GM23248 (cell line): ENCODE measurements at regions not wholly inside any gene's neighbourhood (a gene's known extent, or its start where the extent isn't known, plus 50 kb on each side); places are given as distances from the start of the nearest gene placed in this dataset. TPM values are rescaled to one million over a fixed set of nuclear protein-coding genes. Genes with fewer than 3 reads are reported as not detected.
"Not testable (repeated sequence)": the region's sequence is repeated elsewhere in the genome, so short reads cannot be mapped to it uniquely, and the experiment has no call there.

ENCODE experiments used
- DNase-seq: peaks from one replicate; pipeline ENCODE4 v3.0.0-alpha.2; 2015
- H2AFZ ChIP-seq: fragments of 200-600 bp; sonication (generic); 2 replicates; pipeline ENCODE4 v1.6.1; 2016; ENCODE audit warnings: antibody characterized with exemption
- H3F3A ChIP-seq: fragments of 200-600 bp; sonication (generic); 2 replicates; pipeline ENCODE4 v1.6.1; 2016; ENCODE audit warnings: mild to moderate bottlenecking, antibody characterized with exemption, mixed run types; ENCODE audit not compliant: insufficient read depth
- H3K27ac ChIP-seq: fragments of 200-600 bp; sonication (generic); 2 replicates; pipeline ENCODE4 v1.5.1; 2016; ENCODE audit warnings: mild to moderate bottlenecking
- H3K27me3 ChIP-seq: fragments of 200-600 bp; sonication (generic); replicated peaks from 2 replicates; pipeline ENCODE4 v1.6.1; 2016; ENCODE audit warnings: mild to moderate bottlenecking; ENCODE audit not compliant: insufficient read depth
- H3K36me3 ChIP-seq: fragments of 200-600 bp; sonication (generic); 2 replicates; pipeline ENCODE4 v1.6.1; 2016; ENCODE audit warnings: low read depth, mild to moderate bottlenecking
- H3K4me1 ChIP-seq: fragments of 200-600 bp; sonication (generic); 2 replicates; pipeline ENCODE4 v1.6.1; 2016; ENCODE audit warnings: mild to moderate bottlenecking; ENCODE audit not compliant: insufficient read depth
- H3K4me2 ChIP-seq: fragments of 200-600 bp; sonication (generic); one replicate; pipeline ENCODE4 v1.6.1; 2016; ENCODE audit warnings: mild to moderate bottlenecking; ENCODE audit not compliant: unreplicated experiment
- H3K4me3 ChIP-seq: fragments of 200-600 bp; sonication (generic); 2 replicates; pipeline ENCODE4 v1.5.1; 2016; ENCODE audit warnings: mild to moderate bottlenecking
- H3K79me2 ChIP-seq: fragments of 200-600 bp; sonication (generic); 2 replicates; pipeline ENCODE4 v1.6.1; 2016; ENCODE audit warnings: mild to moderate bottlenecking; ENCODE audit not compliant: insufficient read depth
- H3K9ac ChIP-seq: fragments of 200-600 bp; sonication (generic); 2 replicates; pipeline ENCODE4 v1.6.1; 2016; ENCODE audit warnings: mild to moderate bottlenecking
- H3K9me2 ChIP-seq: fragments of 200-600 bp; sonication (generic); 2 replicates; pipeline ENCODE4 v1.6.1; 2016; ENCODE audit warnings: mixed run types, mild to moderate bottlenecking, moderate library complexity; ENCODE audit not compliant: insufficient read depth
- H3K9me3 ChIP-seq: fragments of 200-600 bp; sonication (generic); one replicate; pipeline ENCODE4 v1.6.1; 2017; ENCODE audit warnings: low read depth
- H4K20me1 ChIP-seq: fragments of 200-600 bp; sonication (generic); 2 replicates; pipeline ENCODE4 v1.6.0; 2016; ENCODE audit not compliant: insufficient read depth
- WGBS, 2 experiments: methylation state at CpG; one replicate each; pipeline ENCODE4 v1.1.6; 2015 to 2017; ENCODE audit warnings: low lambda C conversion rate in 2 of 2, low coverage in 1 of 2; ENCODE audit errors: missing lambda C conversion rate in 2 of 2; 5-methylcytosine and 5-hydroxymethylcytosine counted together
- in situ Hi-C: fragments of 300-500 bp; cut with MboI; formaldehyde crosslinking; loops from 2 replicates; pipeline ENCODE4 v1.15.0; 2020
- small RNA-seq: library from RNA; depleted of rRNA; stranded (forward); fragments of <200 nt; gene quantifications from one replicate; pipeline ENCODE3, GENCODE V24; 2014; ENCODE audit warnings: low read depth, low replicate concordance

DNA sequence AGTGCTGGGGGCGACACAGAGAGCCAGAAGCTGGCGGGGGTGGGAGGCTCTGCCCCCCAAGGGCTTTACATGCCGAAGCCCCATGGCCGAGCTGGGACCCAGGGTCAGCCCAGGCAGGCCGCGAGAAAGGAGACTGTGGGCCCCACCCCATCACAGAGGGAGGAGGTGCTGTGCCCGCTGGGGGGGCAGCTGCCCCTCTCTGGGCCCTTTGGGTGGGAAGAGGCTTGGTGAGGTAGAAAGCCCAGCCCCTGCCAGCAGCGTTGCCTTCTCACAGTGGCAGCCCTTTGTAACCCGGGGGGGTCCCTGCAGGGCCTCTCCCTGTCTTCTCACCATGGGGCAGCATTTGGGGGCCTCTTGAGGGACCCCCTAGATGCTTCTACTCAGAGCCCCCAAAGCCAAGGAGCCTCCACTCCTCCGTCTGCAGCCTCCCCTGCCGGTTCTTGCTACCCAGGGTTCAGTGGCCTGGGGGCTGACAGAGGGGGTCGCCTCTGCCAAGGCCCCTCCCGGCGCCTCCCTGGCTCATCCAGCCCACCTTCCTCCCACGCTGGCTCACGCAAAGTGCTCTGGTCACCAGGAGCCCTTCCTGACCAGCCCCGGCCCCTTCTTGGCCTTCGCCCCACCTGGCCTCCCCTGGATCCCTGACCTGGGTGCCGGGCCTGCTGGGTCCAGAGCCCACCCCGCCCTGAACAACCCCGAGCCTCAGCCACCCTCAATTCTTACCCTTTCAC, 2967.9 kb downstream of the RPIA start:
- H3K9me2 ChIP-seq, H4K20me1 ChIP-seq, H3F3A ChIP-seq, H3K36me3 ChIP-seq, H3K27ac ChIP-seq, H3K27me3 ChIP-seq, in situ Hi-C loops, H3K4me1 ChIP-seq, H3K4me2 ChIP-seq, H3K79me2 ChIP-seq, H3K9me3 ChIP-seq, DNase-seq: not testable (repeated sequence)
- Histone ChIP-seq H2AFZ (0 out of 2 replicates have a peak overlapping the region, but pooled peaks have one; percentile 81), H3K4me3 (peak overlapping the region; percentile 66), H3K9ac (peak overlapping the region; percentile 75)
- WGBS, 2 experiments, result 36 to 50% methylated on average over 2 to 14 of the region's 21 CpGs

DNA sequence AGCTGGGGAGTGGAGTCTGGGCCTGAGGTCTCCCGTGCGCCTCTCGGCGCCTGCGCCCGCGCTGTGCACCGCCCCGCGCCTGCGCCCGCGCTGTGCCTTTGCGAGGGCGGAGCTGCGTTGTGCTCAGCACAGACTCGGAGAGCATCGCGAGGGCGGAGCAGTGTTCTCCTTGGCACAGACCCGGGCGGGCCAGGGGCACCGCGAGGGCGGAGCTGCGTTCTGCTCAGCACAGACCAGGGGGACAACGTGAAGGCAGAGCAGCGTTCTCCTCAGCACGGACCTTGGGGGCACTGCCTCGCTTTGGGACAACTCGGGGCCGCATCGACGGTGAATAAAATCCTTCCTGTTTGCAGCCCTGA, 2968.4 kb downstream of the RPIA start:
- H2AFZ ChIP-seq, result peak overlapping the region; percentile 81
- H4K20me1 ChIP-seq, H3K9me2 ChIP-seq, H3K36me3 ChIP-seq, H3K27ac ChIP-seq, H3K79me2 ChIP-seq, H3K27me3 ChIP-seq, H3K9me3 ChIP-seq, in situ Hi-C loops, H3F3A ChIP-seq, H3K4me1 ChIP-seq: not testable (repeated sequence)
- peak overlapping the region; percentile 75 for H3K9ac ChIP-seq
- peak overlapping the region; percentile 66 for H3K4me3 ChIP-seq
- H3K4me2 ChIP-seq, result peak overlapping the region; percentile 35
- WGBS, 2 experiments, result 5 to 7% methylated on average over 9 to 17 of the region's 34 CpGs
- DNase-seq, result peak; percentile 49

DNA sequence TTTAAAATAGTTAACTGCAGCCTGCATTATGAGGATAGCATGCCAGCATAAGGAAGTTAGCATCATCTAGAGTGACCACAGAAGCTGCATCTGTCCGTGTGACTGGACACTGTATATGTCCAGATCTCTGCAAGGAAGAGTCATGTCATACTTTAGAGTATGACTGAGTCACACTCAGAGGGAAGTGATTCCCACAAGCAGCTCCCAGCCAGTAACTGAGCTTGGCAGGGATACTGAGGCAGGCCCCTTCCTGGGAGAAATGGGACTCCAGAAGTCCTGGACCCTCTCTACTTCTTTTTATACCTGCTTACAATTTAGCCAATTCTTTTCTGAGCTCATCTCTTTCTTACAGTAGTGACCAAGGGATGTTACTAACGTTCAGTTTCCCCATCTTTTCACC, 2975.9 kb downstream of the RPIA start:
- H2AFZ ChIP-seq, H3K27me3 ChIP-seq, H3K9me3 ChIP-seq, H3K36me3 ChIP-seq, H3K4me3 ChIP-seq, H3K9me2 ChIP-seq, H3K79me2 ChIP-seq, H3F3A ChIP-seq, H4K20me1 ChIP-seq, H3K9ac ChIP-seq, in situ Hi-C loops, H3K4me1 ChIP-seq, H3K4me2 ChIP-seq, H3K27ac ChIP-seq: not testable (repeated sequence)
- DNase-seq, result peak; percentile 52
- WGBS, 2 experiments, result 0% methylated on average over 1 of the region's 2 CpGs

DNA sequence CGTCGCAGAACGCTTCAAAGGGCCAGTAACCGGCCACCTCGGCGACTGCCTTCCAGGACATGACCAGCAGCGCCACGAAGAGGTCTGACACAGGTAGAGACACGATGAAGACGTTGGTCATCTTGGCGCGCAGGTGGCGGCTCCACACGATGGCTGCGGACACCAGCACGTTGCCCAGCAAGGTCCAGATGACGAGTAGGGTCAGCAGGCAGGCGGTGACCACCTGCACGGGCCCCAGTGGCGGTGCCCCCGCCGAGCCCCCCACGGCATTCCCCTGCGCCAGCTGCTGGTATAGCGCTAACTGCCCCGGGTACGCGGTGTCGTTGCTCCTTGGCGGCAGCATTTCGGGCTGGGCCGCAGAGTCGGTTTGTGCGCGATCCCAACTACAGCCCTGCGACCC, 2994.1 kb downstream of the RPIA start:
- H3K9me2 ChIP-seq, H3K4me2 ChIP-seq, H3K4me3 ChIP-seq, H3K4me1 ChIP-seq, H2AFZ ChIP-seq, H3K9me3 ChIP-seq, H3K27me3 ChIP-seq, in situ Hi-C loops, DNase-seq, H3K9ac ChIP-seq, H3K36me3 ChIP-seq, H3K27ac ChIP-seq, H3K79me2 ChIP-seq, H3F3A ChIP-seq, H4K20me1 ChIP-seq: not testable (repeated sequence)
- WGBS, 2 experiments, result 39% methylated on average over 9 to 16 of the region's 36 CpGs

DNA sequence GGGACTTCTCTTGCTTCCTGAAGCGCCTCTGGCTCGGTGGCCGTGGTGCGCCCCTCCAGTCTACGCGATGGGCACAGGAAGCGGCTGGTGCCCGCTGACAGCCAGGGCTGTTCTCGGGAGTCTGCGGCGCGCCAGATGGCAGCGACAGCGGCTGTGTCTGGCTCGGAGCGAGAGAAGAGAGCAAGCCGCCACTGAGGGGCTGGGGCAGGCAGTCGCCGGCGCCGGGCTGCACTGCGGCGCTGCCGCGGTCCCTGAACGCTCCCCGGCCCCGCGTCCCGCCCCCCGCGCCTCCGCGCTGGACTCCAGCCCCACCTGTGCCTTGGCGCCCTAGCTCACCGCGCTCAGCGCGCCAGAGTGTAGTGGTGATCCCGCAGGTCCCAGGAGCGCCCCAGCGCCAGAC, 2994.6 kb downstream of the RPIA start:
- H3F3A ChIP-seq, H4K20me1 ChIP-seq, H3K9ac ChIP-seq, H3K4me3 ChIP-seq, H3K9me2 ChIP-seq, DNase-seq, H3K4me2 ChIP-seq, H3K27me3 ChIP-seq, H3K79me2 ChIP-seq, in situ Hi-C loops, H2AFZ ChIP-seq, H3K9me3 ChIP-seq, H3K27ac ChIP-seq, H3K4me1 ChIP-seq, H3K36me3 ChIP-seq: not testable (repeated sequence)
- WGBS, 2 experiments, result 4 to 6% methylated on average over 9 to 24 of the region's 42 CpGs

Small RNA genes lying in the stretch of these regions (small RNA-seq; reads per million reads assigned to genes)
- gene AC233266.1, result not detected
- gene RNA5SP100, result not detected
